ENCODE measurements at regions not wholly inside any gene's neighbourhood (a gene's known extent, or its start where the extent isn't known, plus 50 kb on each side); places are given as distances from the start of the nearest gene placed in this dataset.

DNA sequence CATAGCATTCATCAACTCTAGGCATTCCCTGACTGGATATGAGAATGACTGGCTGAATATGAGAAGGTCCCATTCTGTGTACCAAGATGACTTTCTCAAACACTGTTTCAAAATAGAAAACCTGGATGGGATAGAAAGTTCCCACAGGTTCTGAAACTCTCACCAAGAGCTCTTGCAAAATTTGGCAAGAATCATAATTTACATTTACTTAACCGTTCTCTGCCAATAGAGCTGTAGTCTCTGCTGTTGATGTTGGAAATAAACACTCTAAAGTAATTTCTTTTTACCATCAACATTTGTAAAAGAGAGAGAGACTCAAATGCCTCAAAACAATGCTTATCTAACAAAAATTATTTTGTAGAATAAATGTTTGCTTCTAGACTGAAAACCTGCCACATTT lies 221.1 kb downstream of the LMO4 start:
- TF ChIP-seq FOXA1 (IDR thresholded peaks at IDR 0.05), result no peak
- TF ChIP-seq HNF4G (IDR thresholded peaks at IDR 0.05), result no peak
- TF ChIP-seq RAD21 (IDR thresholded peaks at IDR 0.05), result no peak
- TF ChIP-seq ATF3 (IDR thresholded peaks at IDR 0.05), result no peak
- TF ChIP-seq EGR1 (IDR thresholded peaks at IDR 0.05; ENCODE audit: low read depth in 2 of 2), result no peak
- no peak for TF ChIP-seq JUND (IDR thresholded peaks at IDR 0.05)
- TF ChIP-seq GABPA (IDR thresholded peaks at IDR 0.05 in 1 of 2, conservative IDR thresholded peaks at IDR 0.05 in 1 of 2), result no peak
- no peak for TF ChIP-seq SP1 (IDR thresholded peaks at IDR 0.05)
- TF ChIP-seq HNF4A (conservative IDR thresholded peaks at IDR 0.05), result no peak
- TF ChIP-seq FOXA2 (IDR thresholded peaks at IDR 0.05), result no peak
- TF ChIP-seq, protein P1, sequence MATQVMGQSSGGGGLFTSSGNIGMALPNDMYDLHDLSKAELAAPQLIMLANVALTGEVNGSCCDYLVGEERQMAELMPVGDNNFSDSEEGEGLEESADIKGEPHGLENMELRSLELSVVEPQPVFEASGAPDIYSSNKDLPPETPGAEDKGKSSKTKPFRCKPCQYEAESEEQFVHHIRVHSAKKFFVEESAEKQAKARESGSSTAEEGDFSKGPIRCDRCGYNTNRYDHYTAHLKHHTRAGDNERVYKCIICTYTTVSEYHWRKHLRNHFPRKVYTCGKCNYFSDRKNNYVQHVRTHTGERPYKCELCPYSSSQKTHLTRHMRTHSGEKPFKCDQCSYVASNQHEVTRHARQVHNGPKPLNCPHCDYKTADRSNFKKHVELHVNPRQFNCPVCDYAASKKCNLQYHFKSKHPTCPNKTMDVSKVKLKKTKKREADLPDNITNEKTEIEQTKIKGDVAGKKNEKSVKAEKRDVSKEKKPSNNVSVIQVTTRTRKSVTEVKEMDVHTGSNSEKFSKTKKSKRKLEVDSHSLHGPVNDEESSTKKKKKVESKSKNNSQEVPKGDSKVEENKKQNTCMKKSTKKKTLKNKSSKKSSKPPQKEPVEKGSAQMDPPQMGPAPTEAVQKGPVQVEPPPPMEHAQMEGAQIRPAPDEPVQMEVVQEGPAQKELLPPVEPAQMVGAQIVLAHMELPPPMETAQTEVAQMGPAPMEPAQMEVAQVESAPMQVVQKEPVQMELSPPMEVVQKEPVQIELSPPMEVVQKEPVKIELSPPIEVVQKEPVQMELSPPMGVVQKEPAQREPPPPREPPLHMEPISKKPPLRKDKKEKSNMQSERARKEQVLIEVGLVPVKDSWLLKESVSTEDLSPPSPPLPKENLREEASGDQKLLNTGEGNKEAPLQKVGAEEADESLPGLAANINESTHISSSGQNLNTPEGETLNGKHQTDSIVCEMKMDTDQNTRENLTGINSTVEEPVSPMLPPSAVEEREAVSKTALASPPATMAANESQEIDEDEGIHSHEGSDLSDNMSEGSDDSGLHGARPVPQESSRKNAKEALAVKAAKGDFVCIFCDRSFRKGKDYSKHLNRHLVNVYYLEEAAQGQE (IDR thresholded peaks at IDR 0.05), result no peak
- TF ChIP-seq YY1 (IDR thresholded peaks at IDR 0.05), result no peak
- no peak for TF ChIP-seq MAX (IDR thresholded peaks at IDR 0.05)
- TF ChIP-seq ZBTB33 (IDR thresholded peaks at IDR 0.05), result no peak
- TF ChIP-seq, protein P2, sequence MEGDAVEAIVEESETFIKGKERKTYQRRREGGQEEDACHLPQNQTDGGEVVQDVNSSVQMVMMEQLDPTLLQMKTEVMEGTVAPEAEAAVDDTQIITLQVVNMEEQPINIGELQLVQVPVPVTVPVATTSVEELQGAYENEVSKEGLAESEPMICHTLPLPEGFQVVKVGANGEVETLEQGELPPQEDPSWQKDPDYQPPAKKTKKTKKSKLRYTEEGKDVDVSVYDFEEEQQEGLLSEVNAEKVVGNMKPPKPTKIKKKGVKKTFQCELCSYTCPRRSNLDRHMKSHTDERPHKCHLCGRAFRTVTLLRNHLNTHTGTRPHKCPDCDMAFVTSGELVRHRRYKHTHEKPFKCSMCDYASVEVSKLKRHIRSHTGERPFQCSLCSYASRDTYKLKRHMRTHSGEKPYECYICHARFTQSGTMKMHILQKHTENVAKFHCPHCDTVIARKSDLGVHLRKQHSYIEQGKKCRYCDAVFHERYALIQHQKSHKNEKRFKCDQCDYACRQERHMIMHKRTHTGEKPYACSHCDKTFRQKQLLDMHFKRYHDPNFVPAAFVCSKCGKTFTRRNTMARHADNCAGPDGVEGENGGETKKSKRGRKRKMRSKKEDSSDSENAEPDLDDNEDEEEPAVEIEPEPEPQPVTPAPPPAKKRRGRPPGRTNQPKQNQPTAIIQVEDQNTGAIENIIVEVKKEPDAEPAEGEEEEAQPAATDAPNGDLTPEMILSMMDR (IDR thresholded peaks at IDR 0.05; ENCODE audit: low read depth, low read length, missing input control), result no peak
- no peak for TF ChIP-seq NR2F2 (IDR thresholded peaks at IDR 0.05)
- no peak for TF ChIP-seq RXRA (IDR thresholded peaks at IDR 0.05)
- no peaks in the 10 kb centered on the region for H3K4me1 ChIP-seq (ENCODE audit: control insufficient read depth in 4 of 4, insufficient read depth in 4 of 4, low read length in 3 of 4)
- 27% methylated on average over 1 of the region's 1 CpG for WGBS
- no peak overlapping the region for H3K27ac ChIP-seq (ENCODE audit: low read depth in 1 of 2, low read length in 2 of 2)
- peaks cover 0 to 4% (median 1%) of the 10 kb centered on the region in 4 donors for H3K9me3 ChIP-seq (ENCODE audit: control insufficient read depth in 4 of 4, low read length in 3 of 4)
- H3K36me3 ChIP-seq (ENCODE audit: control insufficient read depth in 4 of 4, insufficient read depth in 3 of 4, low read depth in 1 of 4, low read length in 3 of 4), result no peaks in the 10 kb centered on the region
- H3K4me3 ChIP-seq (ENCODE audit: low read depth in 1 of 3, low read length in 3 of 3), result no peak overlapping the region
- DNase-seq (ENCODE audit: low spot score), result no peak
- no peaks in the 10 kb centered on the region for H3K27me3 ChIP-seq (ENCODE audit: control insufficient read depth in 4 of 4, insufficient read depth in 4 of 4, low read length in 3 of 4)
- no peak overlapping the region for H3K9ac ChIP-seq (ENCODE audit: low read depth in 1 of 2, low read length in 2 of 2)

DNA sequence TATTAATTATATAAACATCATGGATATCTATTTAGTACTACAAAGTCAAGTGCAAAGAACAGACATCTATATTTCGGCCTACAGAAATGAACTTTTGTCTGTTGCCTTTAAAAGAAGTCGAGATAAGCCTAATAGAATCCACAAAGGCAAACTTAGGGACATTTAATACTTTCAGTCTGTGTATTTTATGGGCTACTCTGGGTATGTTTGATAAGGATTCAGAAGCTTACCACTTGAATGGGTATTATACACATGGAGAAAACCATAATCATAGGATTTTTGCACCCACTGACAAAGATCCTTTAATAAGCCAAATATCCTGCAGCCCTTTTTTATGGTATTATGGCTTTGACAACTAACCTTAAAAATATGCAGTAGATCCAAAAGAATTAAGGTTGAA lies 224.8 kb downstream of the LMO4 start:
- Histone ChIP-seq H3K36me3 (ENCODE audit: control insufficient read depth in 4 of 4, insufficient read depth in 3 of 4, low read depth in 1 of 4, low read length in 3 of 4) (no peaks in the 10 kb centered on the region), H3K9me3 (ENCODE audit: control insufficient read depth in 4 of 4, low read length in 3 of 4) (peaks cover 0 to 4% (median 0%) of the 10 kb centered on the region in 4 donors), H3K4me1 (ENCODE audit: control insufficient read depth in 4 of 4, insufficient read depth in 4 of 4, low read length in 3 of 4) (no peaks in the 10 kb centered on the region), H3K27ac (ENCODE audit: low read depth in 1 of 2, low read length in 2 of 2) (no peak overlapping the region), H3K27me3 (ENCODE audit: control insufficient read depth in 4 of 4, insufficient read depth in 4 of 4, low read length in 3 of 4) (no peaks in the 10 kb centered on the region), H3K4me3 (ENCODE audit: low read depth in 1 of 3, low read length in 3 of 3) (no peak overlapping the region), H3K9ac (ENCODE audit: low read depth in 1 of 2, low read length in 2 of 2) (no peak overlapping the region)
- TF ChIP-seq GABPA (IDR thresholded peaks at IDR 0.05 in 1 of 2, conservative IDR thresholded peaks at IDR 0.05 in 1 of 2), result no peak
- TF ChIP-seq, protein P1 (IDR thresholded peaks at IDR 0.05), result no peak
- 92% methylated on average over 2 of the region's 2 CpGs for WGBS
- no peak for DNase-seq (ENCODE audit: low spot score)
